HG03103 (cell line): ENCODE measurements at regions not wholly inside any gene's neighbourhood (a gene's known extent, or its start where the extent isn't known, plus 50 kb on each side); places are given as distances from the start of the nearest gene placed in this dataset.

Experiments
- ATAC-seq: cut with Tn5 transposase; IDR thresholded peaks from one replicate; pipeline ENCODE4 v1.9.1; 2021; ENCODE audit warnings: low read depth; ENCODE audit not compliant: unreplicated experiment

- no peak for ATAC-seq
These were observed 138.8 kb upstream of the ERCC4 start for GRCh38 chr16:13781169-13781564.

DNA sequence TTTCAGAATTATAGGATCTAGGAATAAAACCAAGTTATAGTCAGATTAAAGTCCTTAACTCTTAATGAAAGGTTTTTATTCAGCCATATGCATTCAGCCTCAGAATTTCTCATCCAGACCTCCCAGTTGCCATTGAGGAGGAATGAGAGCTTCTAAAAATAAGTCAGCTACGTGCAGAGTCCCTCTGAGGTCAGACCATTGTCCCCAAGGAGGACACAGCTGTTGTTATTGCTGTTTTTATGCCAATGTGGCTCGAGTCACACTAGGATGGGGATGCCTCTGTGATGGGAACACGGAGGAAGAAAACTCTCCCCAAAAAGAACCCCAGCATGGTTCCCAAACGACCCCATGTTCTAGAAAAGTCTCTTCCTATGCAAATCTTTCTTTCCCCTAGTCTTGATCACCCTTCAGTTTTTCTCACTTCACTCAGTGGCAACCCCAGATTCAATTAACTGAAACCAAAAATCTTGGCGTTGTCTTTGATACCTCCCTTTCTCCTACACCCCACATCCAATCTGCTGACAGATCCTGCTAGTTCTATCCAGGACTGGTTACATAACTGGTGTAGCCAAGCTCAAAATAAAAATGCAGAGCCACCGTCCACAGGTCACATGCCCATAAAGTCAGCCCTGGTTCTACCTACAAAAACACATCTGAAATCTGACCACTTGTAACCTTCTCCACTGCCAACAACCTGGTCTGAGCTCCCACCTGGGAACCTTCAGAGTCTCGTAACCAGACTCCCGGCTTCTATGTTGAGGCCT lies 138.2 kb upstream of the ERCC4 start:
- no peak for ATAC-seq

GRCh38 chr16:13791095-13791494 lies 128.9 kb upstream of the ERCC4 start:
- ATAC-seq, result no peak

- no peak for ATAC-seq
These were observed 126.0 kb upstream of the ERCC4 start for GRCh38 chr16:13793841-13794409.

- no peak for ATAC-seq
These were observed 124.8 kb upstream of the ERCC4 start for GRCh38 chr16:13795131-13795530.

DNA sequence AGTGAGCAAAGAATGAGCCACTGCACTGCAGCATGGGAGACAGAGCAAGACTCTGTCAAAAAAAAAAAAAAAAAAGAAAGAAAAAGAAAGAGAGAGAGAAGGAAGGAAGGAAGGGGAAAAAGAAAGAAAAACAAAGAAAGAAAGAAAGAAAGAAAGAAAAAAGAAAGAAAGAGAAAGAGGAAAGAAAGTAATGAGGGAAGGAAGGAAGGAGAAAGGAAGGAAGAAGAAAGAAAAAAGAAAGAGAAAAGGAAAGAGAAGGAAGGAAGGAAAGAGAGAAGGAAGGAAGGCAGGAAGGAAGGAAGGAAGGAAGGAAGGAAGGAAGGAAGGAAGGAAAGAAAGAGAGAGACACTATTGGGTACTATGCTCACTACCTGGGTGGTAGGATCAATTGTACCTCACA lies 122.2 kb upstream of the ERCC4 start:
- ATAC-seq, result no peak

DNA sequence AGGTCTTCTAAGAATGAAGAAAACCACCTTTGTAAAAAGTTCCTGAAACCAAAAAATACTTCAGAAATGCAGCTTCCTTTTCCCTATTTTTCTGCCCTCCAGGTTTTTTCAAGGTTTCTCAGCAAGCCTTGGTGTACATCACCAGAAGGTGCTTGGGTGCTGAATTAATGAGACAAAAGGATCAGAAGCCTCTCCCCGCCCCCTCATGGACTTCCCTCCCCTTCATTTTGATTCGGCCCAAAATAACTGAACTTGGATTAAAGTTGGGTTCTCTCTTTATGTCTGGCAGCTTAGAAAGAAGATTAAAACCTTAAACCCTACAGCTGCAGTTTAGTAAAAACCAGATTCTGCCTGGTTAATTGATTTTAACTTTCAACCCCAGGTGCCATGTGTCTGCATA lies 121.7 kb upstream of the ERCC4 start:
- no peak for ATAC-seq

DNA sequence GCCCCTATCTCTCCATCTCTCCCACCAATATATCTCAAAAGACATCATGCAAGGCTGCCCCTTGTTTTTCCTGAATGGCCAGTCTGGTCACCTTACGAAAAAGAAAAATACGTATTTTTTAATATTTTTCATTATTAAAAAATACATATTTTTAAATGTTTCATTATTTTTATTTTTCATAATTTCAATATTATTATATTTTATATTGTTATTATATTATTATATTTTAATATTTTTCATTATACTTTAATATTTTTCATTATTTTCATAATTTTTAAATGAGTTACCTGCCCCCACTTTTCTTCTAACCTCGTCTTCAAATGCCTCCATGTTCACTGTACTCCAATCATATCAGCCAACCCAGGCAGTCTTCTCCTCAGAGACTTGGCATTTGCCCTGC lies 116.0 kb upstream of the ERCC4 start:
- no peak for ATAC-seq

- ATAC-seq, result no peak
These were observed 114.0 kb upstream of the ERCC4 start for GRCh38 chr16:13805951-13806350.

- ATAC-seq, result no peak
These were observed 113.3 kb upstream of the ERCC4 start for GRCh38 chr16:13806671-13807070.

GRCh38 chr16:13808102-13808501 lies 111.9 kb upstream of the ERCC4 start:
- no peak for ATAC-seq

DNA sequence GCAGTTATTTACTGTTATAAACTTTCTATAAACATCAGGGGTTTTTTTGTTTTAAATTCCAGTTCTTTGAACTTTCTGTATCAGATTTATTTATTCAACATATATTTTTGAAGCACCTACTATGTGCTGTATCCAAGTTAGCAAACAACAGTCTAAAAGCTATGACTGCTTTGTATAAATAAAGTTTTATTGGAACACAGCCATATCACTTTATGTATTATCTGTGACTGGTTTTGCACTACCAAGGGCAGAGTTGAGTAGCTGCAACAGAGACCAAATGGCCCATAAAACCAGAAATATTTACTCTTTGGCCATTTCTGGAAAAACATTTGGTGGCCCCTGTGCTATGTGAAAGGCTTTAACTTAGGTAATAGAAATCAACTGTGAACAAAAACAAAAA lies 110.2 kb upstream of the ERCC4 start:
- no peak for ATAC-seq

DNA sequence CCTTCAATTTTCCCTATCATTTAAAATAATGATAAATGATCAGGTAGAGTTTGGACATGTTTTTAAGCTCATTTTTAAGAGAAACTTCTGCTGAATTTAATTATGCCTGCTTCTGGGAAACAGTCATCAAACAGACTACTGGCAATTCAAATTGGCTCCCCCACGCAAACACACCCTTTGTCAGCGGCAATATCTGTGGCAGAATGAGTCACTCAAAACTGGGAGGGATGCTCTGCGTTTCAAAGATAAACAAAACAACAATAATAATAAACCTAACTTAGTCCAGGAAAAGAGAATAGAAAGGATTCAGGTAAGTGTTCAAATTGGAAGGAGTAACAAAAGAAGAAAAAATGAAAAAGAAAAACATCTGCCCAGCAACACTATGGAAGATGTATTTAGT lies 108.1 kb upstream of the ERCC4 start:
- no peak for ATAC-seq

- ATAC-seq, result no peak
These were observed 103.3 kb upstream of the ERCC4 start for GRCh38 chr16:13816701-13817100.

DNA sequence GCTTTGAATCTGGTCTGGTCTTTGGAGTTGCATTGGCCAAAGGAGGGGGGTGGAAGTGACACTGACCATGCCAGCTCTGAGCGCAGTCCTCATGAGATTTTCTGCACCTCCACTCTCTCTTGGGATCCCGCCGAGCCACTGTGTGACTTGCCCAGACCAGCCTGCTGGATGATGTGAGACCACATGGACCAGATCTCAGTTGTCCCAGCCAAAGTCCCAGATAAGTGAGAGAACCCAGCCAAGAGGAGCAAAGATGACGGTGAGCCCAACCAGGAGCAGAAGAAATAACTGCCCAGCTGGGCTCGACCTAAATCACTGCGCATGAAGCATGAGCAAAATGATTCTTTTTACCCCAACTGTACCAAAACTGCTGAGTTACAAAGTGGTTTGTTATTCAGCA lies 96.5 kb upstream of the ERCC4 start:
- ATAC-seq, result no peak

- ATAC-seq, result no peak
These were observed 90.2 kb upstream of the ERCC4 start for GRCh38 chr16:13829697-13830299.

- ATAC-seq, result no peak
These were observed 86.4 kb upstream of the ERCC4 start for GRCh38 chr16:13833515-13833914.

- ATAC-seq, result no peak
These were observed 84.6 kb upstream of the ERCC4 start for GRCh38 chr16:13835387-13835786.

GRCh38 chr16:13835935-13836730 lies 83.8 kb upstream of the ERCC4 start:
- no peak for ATAC-seq

DNA sequence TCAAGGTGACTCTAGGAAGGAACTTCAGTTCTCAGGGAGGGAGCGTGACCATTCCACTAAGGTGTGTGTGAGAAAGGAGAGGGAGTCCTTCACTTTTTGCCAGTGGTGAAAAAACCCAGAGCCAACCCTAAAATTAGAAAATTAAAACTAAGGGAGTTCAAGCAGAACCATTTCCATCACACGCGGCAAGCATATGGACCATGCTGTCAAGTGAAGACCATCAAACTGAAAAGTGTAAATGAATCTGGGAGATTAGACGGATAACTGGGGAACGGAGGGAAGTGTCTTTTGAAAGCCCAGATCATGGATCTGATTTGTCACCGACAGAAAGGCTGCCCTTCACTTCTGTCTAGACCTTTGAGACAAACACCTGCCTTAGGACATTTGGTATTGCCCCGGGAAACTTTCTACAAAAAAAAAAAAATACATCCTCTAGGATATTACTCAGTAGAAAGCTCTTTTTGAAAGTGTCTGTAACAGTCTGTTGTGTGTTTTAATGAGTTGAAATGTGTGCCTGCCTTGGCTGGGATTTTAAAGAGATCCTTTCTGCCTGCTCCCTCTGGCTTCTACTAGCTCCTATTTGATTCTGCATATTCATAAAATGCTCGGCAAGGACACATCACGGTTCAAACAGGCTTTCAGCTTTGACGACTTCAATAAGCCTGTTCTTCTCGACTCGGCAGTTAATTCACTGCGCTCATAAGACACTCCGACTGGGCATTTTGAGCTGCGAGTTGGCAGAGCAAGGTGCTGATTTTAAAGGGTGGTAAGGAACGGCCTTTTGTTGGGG lies 81.4 kb upstream of the ERCC4 start:
- no peak for ATAC-seq

- ATAC-seq, result no peak
These were observed 80.4 kb upstream of the ERCC4 start for GRCh38 chr16:13839577-13839976.
